Endothelial cell of umbilical vein (primary cell): ENCODE measurements at regions not wholly inside any gene's neighbourhood (a gene's known extent, or its start where the extent isn't known, plus 50 kb on each side); places are given as distances from the start of the nearest gene placed in this dataset.

Experiments
- BruUV-seq: library from RNA; stranded (reverse); fragments of 400-500 nt; replicated peaks from 2 replicates; lab custom pipeline; 2021; lab: Mats Ljungman, UMichigan
- CTCF ChIA-PET: fragments of 300-600, 350-600 bp; sonication (Branson Sonifier 250); formaldehyde crosslinking; loops from one replicate; lab custom pipeline; 2021; ENCODE audit warnings: antibody characterized with exemption, inconsistent platforms; lab: Charles Lee
- POLR2A ChIA-PET: fragments of 300-600, 350-600 bp; sonication (Branson Sonifier 250); formaldehyde crosslinking; loops from one replicate; lab custom pipeline; 2021; ENCODE audit warnings: antibody characterized with exemption, inconsistent platforms; lab: Charles Lee
- DNase-seq: peaks from one replicate; pipeline ENCODE4 v3.0.0-alpha.2; 2011; ENCODE audit warnings: low read depth, low spot score
- FAIRE-seq: peaks from 2 replicates; lab custom pipeline; 2011; peaks lifted over from hg19 to GRCh38; lab: Jason Lieb, UNC
- H2AFZ ChIP-seq: 2 replicates; pipeline ENCODE4 v1.6.0; 2012; ENCODE audit warnings: low read depth, low read length, control low read depth, inconsistent platforms
- H3K27ac ChIP-seq: 2 replicates; pipeline ENCODE4 v1.5.1; 2011; ENCODE audit warnings: low read depth, mild to moderate bottlenecking, control low read depth, low read length, moderate library complexity; ENCODE audit not compliant: insufficient read depth
- H3K27me3 ChIP-seq, 2 experiments: 2 replicates each; pipeline versions ENCODE4 v1.6.0 to v1.6.1; 2011; ENCODE audit warnings: low read length in 2 of 2, mixed read lengths in 1 of 2; ENCODE audit not compliant: control insufficient read depth in 2 of 2, insufficient read depth in 2 of 2
- H3K36me3 ChIP-seq, 2 experiments: 2 replicates in 1 of 2; 3 replicates in 1 of 2; pipeline ENCODE4 v1.5.1; 2011; ENCODE audit warnings: low read length in 2 of 2, mild to moderate bottlenecking in 1 of 2, moderate library complexity in 1 of 2; ENCODE audit not compliant: control insufficient read depth in 2 of 2, insufficient read depth in 2 of 2; ENCODE audit errors: extremely low read depth in 1 of 2
- H3K4me1 ChIP-seq: 3 replicates; pipeline ENCODE4 v1.5.1; 2011; ENCODE audit warnings: mild to moderate bottlenecking, low read length; ENCODE audit not compliant: control insufficient read depth, insufficient read depth; ENCODE audit errors: extremely low read depth
- H3K4me2 ChIP-seq: 2 replicates; pipeline ENCODE4 v1.6.1; 2011; ENCODE audit warnings: low read length, control low read depth, mixed read lengths; ENCODE audit not compliant: insufficient read depth
- H3K4me3 ChIP-seq, 3 experiments: fragments of 200-600 bp in 1 of 3; sonication (generic), shearing (Covaris generic) in 1 of 3; replicated peaks in 1 of 3; 2 replicates each; pipeline ENCODE4 v1.5.1; 2011 to 2016; ENCODE audit warnings: control low read depth in 3 of 3, low read length in 3 of 3, mild to moderate bottlenecking in 2 of 3, inconsistent platforms in 1 of 3, low read depth in 1 of 3, moderate library complexity in 1 of 3; ENCODE audit not compliant: insufficient read depth in 1 of 3
- H3K79me2 ChIP-seq: 2 replicates; pipeline ENCODE4 v1.6.0; 2012; ENCODE audit warnings: low read length, inconsistent platforms; ENCODE audit not compliant: control insufficient read depth, insufficient read depth
- H3K9ac ChIP-seq: replicated peaks from 2 replicates; pipeline ENCODE3; 2011; ENCODE audit warnings: low read length, control low read depth; ENCODE audit not compliant: insufficient read depth; ENCODE audit errors: extremely low read depth
- H3K9me1 ChIP-seq: replicated peaks from 3 replicates; pipeline ENCODE4 v1.6.0; 2011; ENCODE audit warnings: mild to moderate bottlenecking, low read length; ENCODE audit not compliant: control insufficient read depth, insufficient read depth; ENCODE audit errors: extremely low read depth
- H3K9me3 ChIP-seq: replicated peaks from 2 replicates; pipeline ENCODE4 v1.5.1; 2012; ENCODE audit warnings: low read length, inconsistent platforms; ENCODE audit not compliant: control insufficient read depth, insufficient read depth
- H4K20me1 ChIP-seq: replicated peaks from 2 replicates; pipeline ENCODE3; 2011; ENCODE audit warnings: mild to moderate bottlenecking, low read length; ENCODE audit not compliant: control insufficient read depth, insufficient read depth; ENCODE audit errors: extremely low read depth
- CTCF ChIP-seq, 2 donors: IDR thresholded peaks; 1 replicate in 1 of 2; 2 replicates in 1 of 2; pipeline ENCODE4 v1.5.1; 2011; ENCODE audit warnings: low read length in 2 of 2, mild to moderate bottlenecking in 2 of 2, moderate library complexity in 2 of 2, control low read depth in 1 of 2, inconsistent platforms in 1 of 2, low read depth in 1 of 2; ENCODE audit not compliant: insufficient read depth in 1 of 2; ENCODE audit errors: extremely low read depth in 1 of 2
- EZH2 ChIP-seq: IDR thresholded peaks from 2 replicates; pipeline ENCODE4 v1.6.1; 2012; ENCODE audit warnings: borderline replicate concordance, low read depth, mild to moderate bottlenecking, moderate library complexity, low read length, inconsistent platforms; ENCODE audit not compliant: severe bottlenecking
- FOS ChIP-seq: IDR thresholded peaks from 2 replicates; pipeline ENCODE4 v1.6.1; 2011; ENCODE audit warnings: mild to moderate bottlenecking, low read length, moderate library complexity, borderline replicate concordance; ENCODE audit not compliant: insufficient read depth
- GATA2 ChIP-seq: IDR thresholded peaks from 2 replicates; pipeline ENCODE4 v1.7.0; 2011; ENCODE audit warnings: low read depth, mild to moderate bottlenecking, moderate library complexity, mixed read lengths, low read length; ENCODE audit not compliant: insufficient read length, insufficient read depth
- JUN ChIP-seq: IDR thresholded peaks from 2 replicates; pipeline ENCODE4 v1.6.1; 2011; ENCODE audit warnings: borderline replicate concordance, low read depth; ENCODE audit not compliant: insufficient read length, insufficient read depth
- MYC ChIP-seq: IDR thresholded peaks from one replicate; pipeline ENCODE4 v1.6.1; 2011; ENCODE audit warnings: mild to moderate bottlenecking, low read depth, low read length
- POLR2A ChIP-seq: IDR thresholded peaks from 2 replicates; pipeline ENCODE4 v1.6.1; 2012; ENCODE audit warnings: low read depth, mild to moderate bottlenecking, control low read depth, low read length
- POLR2AphosphoS5 ChIP-seq: IDR thresholded peaks from 2 replicates; pipeline ENCODE4 v1.6.1; 2012; ENCODE audit warnings: low read depth, mild to moderate bottlenecking, control low read depth, low read length, moderate library complexity; ENCODE audit not compliant: insufficient read depth
- dilution Hi-C: fragments of 300-500 bp; cut with MboI; formaldehyde crosslinking; loops from one replicate; pipeline ENCODE4 v1.15.0; 2019; ENCODE audit warnings: low sequenced_read_pairs; ENCODE audit not compliant: extremely low pct_ligation_motif_present
- intact Hi-C: fragments of 100-400 bp; cut with micrococcal nuclease; formaldehyde crosslinking; loops from one replicate; pipeline ENCODE4 v1.10.0; 2022
- TF ChIP-seq, protein P1 (sequence below): IDR thresholded peaks from 2 replicates; pipeline ENCODE4 v1.6.1; 2011; ENCODE audit not compliant: insufficient read depth, insufficient read length

- no peak overlapping the region for H3K4me2 ChIP-seq
- no peaks in the 10 kb centered on the region for H3K27me3 ChIP-seq
- ChIA-PET POLR2A (no interaction called here), CTCF (interaction anchor here (0.6 kb wide), 1 partner anchor 149 kb away, joined by 3 read pairs; no protein-coding TSS in a partner anchor)
- DNase-seq = no peak
- FAIRE-seq = no peak
- no peak overlapping the region for H3K4me3 ChIP-seq
- H3K9me3 ChIP-seq = no peaks in the 10 kb centered on the region
- no peak overlapping the region for H3K27ac ChIP-seq
- BruUV-seq = no TSS peak
- dilution Hi-C loops (no loop called here), intact Hi-C loops (no loop called here)
- TF ChIP-seq JUN (no peak), MYC (no peak), EZH2 (no peak), FOS (no peak), CTCF (IDR thresholded peaks at IDR 0.05; ENCODE audit: extremely low read depth in 1 of 2, insufficient read depth in 1 of 2, low read depth in 1 of 2, low read length in 2 of 2) (no peak), GATA2 (no peak), POLR2AphosphoS5 (no peak), POLR2A (no peak)
- TF ChIP-seq, protein P1, sequence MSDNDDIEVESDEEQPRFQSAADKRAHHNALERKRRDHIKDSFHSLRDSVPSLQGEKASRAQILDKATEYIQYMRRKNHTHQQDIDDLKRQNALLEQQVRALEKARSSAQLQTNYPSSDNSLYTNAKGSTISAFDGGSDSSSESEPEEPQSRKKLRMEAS = no peak
- H3K4me1 ChIP-seq = no peaks in the 10 kb centered on the region
- H2AFZ ChIP-seq = no peak overlapping the region
- no peaks in the 10 kb centered on the region for H3K36me3 ChIP-seq
- no peaks in the 10 kb centered on the region for H3K9me1 ChIP-seq
- no peak overlapping the region for H3K9ac ChIP-seq
- H3K79me2 ChIP-seq = no peaks in the 10 kb centered on the region
- H4K20me1 ChIP-seq = no peaks in the 10 kb centered on the region
Observed at GRCh38 chr6:147054158-147054557, 150.1 kb upstream of the STXBP5 start.
